ENCODE measurements at regions not wholly inside any gene's neighbourhood (a gene's known extent, or its start where the extent isn't known, plus 50 kb on each side); places are given as distances from the start of the nearest gene placed in this dataset.

GRCh38 chr2:186183406-186183805 is 302.7 kb upstream of the ZC3H15 start:
- Histone ChIP-seq H3K27me3 (no peaks in the 10 kb centered on the region), H3K4me1 (no peaks in the 10 kb centered on the region), H3K36me3 (no peaks in the 10 kb centered on the region), H3K27ac (no peak overlapping the region), H3K4me3 (no peak overlapping the region), H3K9me3 (peaks cover 0 to 4% (median 0%) of the 10 kb centered on the region in 11 donors)
- WGBS, 2 donors = 57 to 66% methylated on average over 3 of the region's 3 CpGs
- no peak for TF ChIP-seq CTCF (IDR thresholded peaks at IDR 0.05)
- DNase-seq (no peak), ATAC-seq (no peak)
- intact Hi-C loops (cut with DNase I) = no loop called here

- Histone ChIP-seq H3K4me3 (no peak overlapping the region), H3K9me3 (peaks cover 0 to 4% (median 0%) of the 10 kb centered on the region in 11 donors), H3K36me3 (no peaks in the 10 kb centered on the region), H3K27me3 (no peaks in the 10 kb centered on the region), H3K27ac (no peak overlapping the region), H3K4me1 (no peaks in the 10 kb centered on the region)
- DNase-seq (no peak), ATAC-seq (no peak)
- TF ChIP-seq CTCF (IDR thresholded peaks at IDR 0.05) = no peak
- intact Hi-C loops (cut with DNase I) = no loop called here
These were observed 298.2 kb upstream of the ZC3H15 start for GRCh38 chr2:186187854-186188253.

GRCh38 chr2:186189816-186190215 is 296.2 kb upstream of the ZC3H15 start:
- no peak for DNase-seq
- H3K4me1 ChIP-seq = no peaks in the 10 kb centered on the region
- H3K36me3 ChIP-seq = no peaks in the 10 kb centered on the region
- no peak overlapping the region for H3K4me3 ChIP-seq
- H3K27me3 ChIP-seq = no peaks in the 10 kb centered on the region
- TF ChIP-seq CTCF (IDR thresholded peaks at IDR 0.05) = no peak
- H3K27ac ChIP-seq = no peak overlapping the region
- ATAC-seq = no peak
- H3K9me3 ChIP-seq = peaks cover 0 to 4% (median 0%) of the 10 kb centered on the region in 11 donors
- intact Hi-C loops (cut with DNase I) = no loop called here

DNA sequence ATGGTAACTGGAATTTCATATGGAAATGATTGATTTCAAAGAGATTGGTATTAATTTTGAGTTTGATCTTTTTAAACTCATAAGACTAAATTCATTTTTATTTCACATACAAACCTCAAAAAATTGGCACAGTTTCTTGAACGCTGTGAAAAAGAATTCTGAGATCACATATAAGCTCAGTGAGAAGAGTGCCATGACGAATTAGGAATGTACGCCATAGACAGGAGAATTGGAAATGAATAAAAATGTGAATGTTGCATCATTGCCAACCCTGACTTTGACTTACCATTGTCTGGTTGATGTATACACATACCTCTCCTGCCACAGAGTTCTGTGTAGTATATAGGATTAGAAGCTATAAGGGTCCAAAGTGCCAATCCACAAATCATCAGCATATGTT is 290.4 kb upstream of the ZC3H15 start:
- Histone ChIP-seq H3K27ac (no peak overlapping the region), H3K27me3 (no peaks in the 10 kb centered on the region), H3K4me1 (no peaks in the 10 kb centered on the region), H3K36me3 (no peaks in the 10 kb centered on the region), H3K9me3 (no peaks in the 10 kb centered on the region), H3K4me3 (no peak overlapping the region)
- WGBS, 2 donors = 85 to 94% methylated on average over 3 of the region's 3 CpGs
- intact Hi-C loops (cut with DNase I) = no loop called here
- no peak for ATAC-seq
- TF ChIP-seq CTCF (IDR thresholded peaks at IDR 0.05) = no peak
- no peak for DNase-seq

DNA sequence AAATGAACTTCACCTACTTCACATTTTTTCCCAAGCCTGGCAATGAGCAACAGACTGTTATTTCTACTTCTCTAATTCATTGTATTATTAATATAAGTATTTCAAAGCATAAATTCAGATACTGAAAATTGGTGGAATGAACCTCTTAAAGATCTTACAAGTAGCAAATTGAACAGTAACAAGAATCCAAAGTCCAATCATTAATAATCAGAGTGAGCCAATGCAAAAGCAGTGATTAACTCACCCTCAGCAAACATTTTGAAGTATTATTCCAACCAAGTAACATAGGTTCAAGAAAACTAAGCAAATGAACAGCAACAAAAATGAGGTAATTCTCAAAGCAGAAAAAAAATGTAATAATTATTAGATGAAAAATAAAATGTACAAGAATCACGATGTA is 288.1 kb upstream of the ZC3H15 start:
- Histone ChIP-seq H3K27ac (no peak overlapping the region), H3K27me3 (no peaks in the 10 kb centered on the region), H3K36me3 (no peaks in the 10 kb centered on the region), H3K4me3 (no peak overlapping the region), H3K4me1 (no peaks in the 10 kb centered on the region), H3K9me3 (no peaks in the 10 kb centered on the region)
- intact Hi-C loops (cut with DNase I) = no loop called here
- WGBS, 2 donors = 94 to 98% methylated on average over 1 of the region's 1 CpG
- ATAC-seq (no peak), DNase-seq (no peak)
- no peak for TF ChIP-seq CTCF (IDR thresholded peaks at IDR 0.05)
